Smooth muscle cell (in vitro differentiated cells): ENCODE measurements at regions not wholly inside any gene's neighbourhood (a gene's known extent, or its start where the extent isn't known, plus 50 kb on each side); places are given as distances from the start of the nearest gene placed in this dataset.
A peak's percentile ranks its signal among the peaks of the same experiment; 100 is the strongest.

Experiments used
- DNase-seq: peaks from one replicate; lab custom pipeline; 2025; ENCODE audit not compliant: unreplicated experiment; lab: John Stamatoyannopoulos, UW
- H2AFZ ChIP-seq: fragments of 200-600 bp; sonication (generic); 2 replicates; pipeline ENCODE4 v1.6.0; 2016; ENCODE audit warnings: antibody characterized with exemption, low read depth, mild to moderate bottlenecking
- H3F3A ChIP-seq: fragments of 200-600 bp; sonication (generic); 2 replicates; pipeline ENCODE4 v1.6.0; 2017; ENCODE audit warnings: antibody characterized with exemption, low read depth
- H3K27ac ChIP-seq: fragments of 200-600 bp; sonication (generic); 2 replicates; pipeline ENCODE4 v1.5.1; 2016; ENCODE audit warnings: low read depth, mild to moderate bottlenecking
- H3K27me3 ChIP-seq: fragments of 200-600 bp; sonication (generic); 2 replicates; pipeline ENCODE4 v1.6.1; 2016; ENCODE audit warnings: low read depth, mild to moderate bottlenecking
- H3K36me3 ChIP-seq: fragments of 200-600 bp; sonication (generic); 2 replicates; pipeline ENCODE4 v1.5.1; 2016; ENCODE audit warnings: low read depth
- H3K4me1 ChIP-seq: fragments of 200-600 bp; sonication (generic); 2 replicates; pipeline ENCODE4 v1.5.1; 2016; ENCODE audit warnings: low read depth
- H3K4me2 ChIP-seq: fragments of 200-600 bp; sonication (generic); 2 replicates; pipeline ENCODE4 v1.6.0; 2016; ENCODE audit warnings: mild to moderate bottlenecking
- H3K4me3 ChIP-seq: fragments of 200-600 bp; sonication (generic); 2 replicates; pipeline ENCODE4 v1.5.1; 2016; ENCODE audit warnings: mild to moderate bottlenecking
- H3K79me2 ChIP-seq: fragments of 200-600 bp; sonication (generic); 2 replicates; pipeline ENCODE4 v1.6.0; 2016; ENCODE audit warnings: low read depth, mild to moderate bottlenecking
- H3K9ac ChIP-seq: fragments of 200-600 bp; sonication (generic); 2 replicates; pipeline ENCODE4 v1.6.0; 2016; ENCODE audit warnings: low read depth
- H3K9me3 ChIP-seq: fragments of 200-600 bp; sonication (generic); replicated peaks from 2 replicates; pipeline ENCODE4 v1.5.1; 2016; ENCODE audit warnings: low read depth
- H4K20me1 ChIP-seq: fragments of 200-600 bp; sonication (generic); 2 replicates; pipeline ENCODE4 v1.6.0; 2016; ENCODE audit warnings: low read depth
- WGBS: methylation state at CpG from one replicate; pipeline ENCODE4 v1.1.7; 2016; ENCODE audit warnings: low lambda C conversion rate; 5-methylcytosine and 5-hydroxymethylcytosine counted together
- TF ChIP-seq, protein P1 (sequence below): fragments of 200-600 bp; sonication (generic); IDR thresholded peaks from 2 replicates; pipeline ENCODE4 v1.5.1; 2017; ENCODE audit warnings: borderline replicate concordance, mild to moderate bottlenecking, antibody characterized with exemption; ENCODE audit not compliant: insufficient read depth, poor library complexity, severe bottlenecking

DNA sequence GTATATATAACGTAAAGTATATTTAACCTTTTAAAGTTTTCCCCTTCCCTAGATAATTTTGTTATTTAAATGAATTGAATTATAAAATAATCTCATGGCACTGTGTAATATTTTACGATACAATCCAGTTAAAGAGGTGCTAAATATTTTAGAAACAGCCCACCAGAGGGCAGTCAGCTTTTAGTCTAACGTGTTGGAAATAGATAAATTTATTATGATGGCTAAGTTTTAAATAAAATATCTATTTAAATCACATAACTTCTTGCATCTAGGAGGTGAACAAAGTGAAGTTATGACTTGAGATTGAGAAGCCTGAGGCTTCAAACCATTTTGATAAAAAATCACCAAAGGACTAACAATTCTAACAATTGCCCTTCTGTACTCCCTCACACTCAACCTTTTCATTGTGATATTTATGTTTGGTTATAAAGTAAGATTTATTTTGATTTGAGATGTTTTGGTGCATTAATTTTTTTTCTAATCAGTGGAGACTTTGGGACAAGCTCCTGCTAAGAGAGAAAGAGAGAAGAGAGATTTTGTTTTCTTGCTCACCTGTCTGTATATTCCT is 171.5 kb upstream of the SP4 start:
- Histone ChIP-seq H3K4me3 (no peak overlapping the region), H2AFZ (no peak overlapping the region), H3K27me3 (peaks cover 46% of the 10 kb centered on the region), H3K9ac (no peak overlapping the region), H3K4me1 (peaks cover 19% of the 10 kb centered on the region), H3K27ac (no peak overlapping the region), H3K36me3 (no peaks in the 10 kb centered on the region), H3K9me3 (no peaks in the 10 kb centered on the region), H4K20me1 (no peaks in the 10 kb centered on the region), H3K79me2 (no peaks in the 10 kb centered on the region), H3F3A (no peaks in the 10 kb centered on the region), H3K4me2 (no peak overlapping the region)
- WGBS, result 45% methylated on average over 3 of the region's 3 CpGs
- TF ChIP-seq, protein P1, sequence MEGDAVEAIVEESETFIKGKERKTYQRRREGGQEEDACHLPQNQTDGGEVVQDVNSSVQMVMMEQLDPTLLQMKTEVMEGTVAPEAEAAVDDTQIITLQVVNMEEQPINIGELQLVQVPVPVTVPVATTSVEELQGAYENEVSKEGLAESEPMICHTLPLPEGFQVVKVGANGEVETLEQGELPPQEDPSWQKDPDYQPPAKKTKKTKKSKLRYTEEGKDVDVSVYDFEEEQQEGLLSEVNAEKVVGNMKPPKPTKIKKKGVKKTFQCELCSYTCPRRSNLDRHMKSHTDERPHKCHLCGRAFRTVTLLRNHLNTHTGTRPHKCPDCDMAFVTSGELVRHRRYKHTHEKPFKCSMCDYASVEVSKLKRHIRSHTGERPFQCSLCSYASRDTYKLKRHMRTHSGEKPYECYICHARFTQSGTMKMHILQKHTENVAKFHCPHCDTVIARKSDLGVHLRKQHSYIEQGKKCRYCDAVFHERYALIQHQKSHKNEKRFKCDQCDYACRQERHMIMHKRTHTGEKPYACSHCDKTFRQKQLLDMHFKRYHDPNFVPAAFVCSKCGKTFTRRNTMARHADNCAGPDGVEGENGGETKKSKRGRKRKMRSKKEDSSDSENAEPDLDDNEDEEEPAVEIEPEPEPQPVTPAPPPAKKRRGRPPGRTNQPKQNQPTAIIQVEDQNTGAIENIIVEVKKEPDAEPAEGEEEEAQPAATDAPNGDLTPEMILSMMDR, result peak; percentile 58
- no peak for DNase-seq

DNA sequence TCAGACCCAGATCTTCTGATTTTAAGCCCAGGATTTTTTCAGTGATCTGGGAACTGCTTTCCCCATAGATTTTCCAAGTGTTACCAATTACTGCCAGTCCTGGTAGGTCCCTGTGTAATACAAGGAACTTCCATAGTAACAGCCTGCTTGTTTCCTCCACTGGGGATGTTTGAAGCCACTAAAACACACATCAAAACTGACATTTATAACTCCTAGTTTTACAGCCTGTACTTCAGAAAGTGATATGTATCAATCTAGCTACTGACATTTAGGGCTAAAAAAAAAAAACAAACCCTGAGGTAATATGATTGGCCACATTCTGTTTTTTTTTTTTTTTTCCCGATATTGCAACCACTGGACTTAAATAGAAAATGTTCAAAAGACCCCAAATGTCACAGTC is 166.9 kb upstream of the SP4 start:
- peaks cover under 1% of the 10 kb centered on the region for H3K27me3 ChIP-seq
- no peaks in the 10 kb centered on the region for H3F3A ChIP-seq
- no peak overlapping the region for H2AFZ ChIP-seq
- no peaks in the 10 kb centered on the region for H3K9me3 ChIP-seq
- H3K4me1 ChIP-seq, result no peaks in the 10 kb centered on the region
- WGBS, result 67% methylated on average over 1 of the region's 1 CpG
- no peaks in the 10 kb centered on the region for H4K20me1 ChIP-seq
- H3K79me2 ChIP-seq, result no peaks in the 10 kb centered on the region
- H3K4me3 ChIP-seq, result no peak overlapping the region
- H3K4me2 ChIP-seq, result no peak overlapping the region
- DNase-seq, result no peak
- H3K9ac ChIP-seq, result no peak overlapping the region
- TF ChIP-seq, protein P1, result no peak
- H3K27ac ChIP-seq, result no peak overlapping the region
- no peaks in the 10 kb centered on the region for H3K36me3 ChIP-seq

DNA sequence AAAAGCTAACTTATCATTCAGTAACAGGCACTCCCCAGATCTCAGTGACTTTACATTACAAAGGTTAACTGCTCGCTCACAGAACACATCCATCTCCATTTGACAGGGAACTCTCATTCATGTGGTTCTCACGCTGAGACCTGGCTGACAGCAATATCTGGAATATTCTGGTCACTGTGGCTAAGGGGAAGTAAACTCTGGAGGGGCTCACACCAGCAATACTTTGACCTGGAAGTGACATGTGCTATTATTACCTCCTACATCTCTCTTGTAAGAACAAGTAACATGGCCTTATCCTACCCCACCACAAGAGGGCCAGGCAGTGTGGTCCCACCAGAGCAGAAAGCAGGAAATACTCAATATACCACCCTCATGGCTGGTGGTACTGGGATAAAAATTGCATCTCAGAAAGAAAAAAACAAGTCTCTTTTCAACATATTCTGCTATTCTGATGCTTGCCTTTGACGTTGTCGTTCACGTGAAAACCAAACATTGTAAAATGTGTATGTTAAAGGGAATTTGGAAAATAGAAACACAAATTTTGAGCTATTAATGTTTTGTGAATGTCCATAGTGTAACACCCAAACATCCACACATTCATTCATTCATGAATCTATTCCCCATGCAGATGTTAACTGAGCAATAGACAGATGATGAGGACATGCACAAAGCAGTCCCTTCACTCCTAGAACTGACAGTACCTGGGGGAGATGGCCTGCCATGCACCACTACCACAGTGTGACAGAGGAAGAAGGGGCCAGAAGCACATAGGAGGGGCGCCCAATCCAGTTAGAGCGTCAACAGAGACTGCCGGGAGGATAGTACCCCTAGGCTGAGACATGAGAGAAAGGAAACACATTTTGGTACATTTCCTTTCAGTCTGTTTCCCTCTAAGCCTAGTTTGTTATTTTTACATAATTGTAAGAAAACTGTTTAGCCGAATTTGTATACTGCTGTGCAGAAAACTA is 166.0 kb upstream of the SP4 start:
- no peak overlapping the region for H2AFZ ChIP-seq
- H3K4me2 ChIP-seq, result no peak overlapping the region
- no peak overlapping the region for H3K27ac ChIP-seq
- no peak overlapping the region for H3K4me3 ChIP-seq
- no peaks in the 10 kb centered on the region for H3K27me3 ChIP-seq
- no peaks in the 10 kb centered on the region for H3K79me2 ChIP-seq
- H3K9me3 ChIP-seq, result no peaks in the 10 kb centered on the region
- H3F3A ChIP-seq, result no peaks in the 10 kb centered on the region
- H3K36me3 ChIP-seq, result no peaks in the 10 kb centered on the region
- TF ChIP-seq, protein P1, result peak; percentile 55
- no peak overlapping the region for H3K9ac ChIP-seq
- WGBS, result 28% methylated on average over 9 of the region's 9 CpGs
- DNase-seq, result no peak
- H3K4me1 ChIP-seq, result no peaks in the 10 kb centered on the region
- H4K20me1 ChIP-seq, result no peaks in the 10 kb centered on the region
